OCI-LY3 (cell line): ENCODE measurements at regions not wholly inside any gene's neighbourhood (a gene's known extent, or its start where the extent isn't known, plus 50 kb on each side); places are given as distances from the start of the nearest gene placed in this dataset.

Experiments used
- CTCF ChIP-seq: fragments of 200-600, 300-600 bp; sonication (generic); IDR thresholded peaks from 2 replicates; pipeline ENCODE4 v1.5.1; 2014; ENCODE audit warnings: antibody characterized with exemption, low read length, low read depth
- EZH2phosphoT487 ChIP-seq: fragments of 200-600 bp; shearing (Covaris generic); IDR thresholded peaks from 2 replicates; pipeline ENCODE4 v1.6.1; 2018; ENCODE audit warnings: antibody characterized with exemption, mixed run types, low read depth

GRCh38 chr11:122601141-122602125, 54.1 kb upstream of the UBASH3B start:
- TF ChIP-seq CTCF = no peak
- TF ChIP-seq EZH2phosphoT487 = no peak
